GM18861 (cell line): ENCODE measurements at regions not wholly inside any gene's neighbourhood (a gene's known extent, or its start where the extent isn't known, plus 50 kb on each side); places are given as distances from the start of the nearest gene placed in this dataset.

Experiments used
- ATAC-seq: cut with Tn5 transposase; IDR thresholded peaks from one replicate; pipeline ENCODE4 v1.9.1; 2021; ENCODE audit not compliant: unreplicated experiment

DNA sequence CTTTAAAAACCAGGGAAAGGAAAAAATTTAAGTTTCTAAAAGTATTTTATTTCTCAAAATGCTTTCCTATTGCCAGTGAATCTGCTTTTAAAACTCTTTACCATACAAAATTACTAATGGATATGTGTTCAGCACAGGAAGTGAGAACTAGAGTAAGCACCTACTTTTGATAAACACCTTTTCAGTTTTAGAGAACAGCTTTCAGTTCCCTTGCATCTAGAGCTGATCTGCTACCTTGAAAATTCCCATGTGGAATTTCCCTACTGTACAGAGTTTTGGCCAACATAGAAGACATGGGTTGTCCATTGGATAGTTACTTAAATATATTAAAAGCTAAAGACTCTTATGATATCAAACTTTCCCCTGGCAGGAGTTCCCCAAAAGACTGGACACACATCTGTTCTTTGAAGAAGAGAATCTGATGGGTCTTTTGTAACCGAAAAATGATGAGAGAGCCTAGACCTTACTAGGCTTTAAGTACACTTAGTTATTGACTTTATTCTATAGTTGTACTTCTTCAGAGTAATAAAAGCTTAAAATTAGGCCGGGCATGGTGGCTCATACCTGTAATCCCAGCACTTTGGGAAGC, 112.1 kb upstream of the CNTNAP4 start:
- peak; percentile 60 for ATAC-seq

DNA sequence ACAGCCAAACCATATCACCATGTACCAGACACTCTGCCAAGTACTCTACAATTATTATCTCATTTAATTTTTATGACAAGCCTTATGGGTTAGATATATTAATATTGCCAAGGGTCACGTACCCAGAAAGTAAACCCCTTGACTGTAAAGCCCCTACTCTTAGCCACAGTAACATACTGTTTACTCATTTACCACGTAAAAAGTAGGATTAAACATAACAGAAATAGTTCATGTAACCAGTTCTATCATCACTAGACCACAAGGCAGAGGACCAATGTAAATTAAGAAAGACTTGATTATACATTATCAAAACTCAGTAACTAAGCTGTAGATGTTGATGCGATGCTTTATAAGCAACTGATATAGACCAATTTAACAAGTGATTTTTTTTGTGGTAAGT, 101.5 kb upstream of the CNTNAP4 start:
- peak; percentile 20 for ATAC-seq

DNA sequence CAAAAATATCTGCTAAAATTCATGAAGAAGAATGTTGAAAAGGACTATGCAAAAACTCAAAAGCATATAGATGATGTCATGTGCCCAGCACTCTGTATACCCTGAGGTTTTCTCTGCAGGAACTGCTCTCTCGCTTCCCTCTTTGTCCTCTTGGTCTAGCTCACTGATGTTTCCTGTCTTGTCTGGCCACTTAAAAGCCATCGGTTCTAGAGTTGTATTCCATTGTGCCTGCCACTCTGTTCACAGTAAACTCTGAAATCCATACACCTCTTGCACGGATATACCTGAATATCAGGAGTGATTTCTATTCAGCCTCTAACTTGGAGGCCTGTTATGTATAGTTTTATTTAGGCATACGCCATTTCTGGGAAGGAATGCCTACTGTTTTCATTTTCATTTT, 101.0 kb upstream of the CNTNAP4 start:
- peak; percentile 92 for ATAC-seq

DNA sequence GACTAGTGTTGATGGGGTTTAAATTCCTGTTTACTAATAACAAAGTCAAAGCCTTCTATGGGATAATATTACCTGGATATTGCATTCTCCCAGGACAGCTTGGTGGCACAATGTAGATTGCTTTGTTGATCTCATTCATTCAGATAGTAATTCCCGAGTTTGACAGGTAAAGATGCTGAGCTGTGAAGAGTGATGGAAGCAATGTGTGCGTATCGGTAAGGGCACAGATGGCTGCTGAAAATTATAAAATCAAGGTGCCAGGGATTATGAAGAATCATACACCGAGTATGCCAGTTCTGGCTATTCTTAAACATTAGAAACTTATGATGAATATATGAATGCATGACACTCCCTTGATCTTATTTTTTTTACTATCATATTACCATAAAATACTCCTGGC, 100.6 kb upstream of the CNTNAP4 start:
- no peak for ATAC-seq

DNA sequence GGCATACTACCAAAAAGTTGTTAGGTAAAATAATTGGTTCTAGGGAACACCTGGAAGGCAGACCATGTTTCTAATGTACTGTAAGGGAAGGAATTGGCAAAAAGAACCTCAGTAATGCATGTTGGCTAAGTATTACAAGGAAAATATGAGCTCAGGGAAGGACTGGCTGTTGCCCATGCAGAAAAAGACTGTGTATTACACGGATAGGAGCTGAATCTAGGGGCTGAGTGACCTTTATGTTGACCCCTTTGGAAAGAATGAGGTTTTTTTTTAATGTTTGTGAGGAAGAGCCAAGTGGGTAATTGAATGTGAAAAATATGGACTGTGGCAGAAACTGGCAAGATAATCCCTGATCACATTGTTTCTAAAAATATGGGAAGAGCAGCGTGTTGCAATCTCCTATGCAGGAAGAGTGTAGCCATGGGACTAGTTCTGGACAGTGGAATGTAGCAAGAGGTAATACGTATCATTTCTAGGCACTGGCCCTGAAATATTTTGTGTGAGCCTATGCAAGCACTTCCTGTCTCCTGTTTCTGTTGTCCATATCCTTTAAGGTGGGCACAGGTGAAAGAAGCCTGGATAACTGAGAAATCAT, 95.1 kb upstream of the CNTNAP4 start:
- ATAC-seq, result no peak

DNA sequence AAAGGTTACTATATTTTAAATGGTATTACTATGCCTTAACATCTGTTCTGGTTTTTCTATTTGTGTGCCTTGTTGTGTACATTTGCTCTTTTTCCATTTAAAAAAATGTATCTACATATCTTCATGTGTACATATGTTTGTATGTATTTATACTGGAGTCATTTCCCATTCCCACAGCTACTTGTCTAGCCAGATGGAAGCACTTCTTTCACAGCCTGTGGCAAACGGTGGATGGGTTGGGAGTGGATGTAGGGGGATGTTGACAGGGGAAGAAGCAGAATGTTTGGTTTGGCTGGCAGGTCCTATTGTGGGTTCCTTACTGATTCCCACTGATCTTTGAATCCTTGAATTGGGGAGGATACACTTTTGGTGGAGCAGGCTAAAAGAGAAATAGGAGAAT, 93.6 kb upstream of the CNTNAP4 start:
- no peak for ATAC-seq

DNA sequence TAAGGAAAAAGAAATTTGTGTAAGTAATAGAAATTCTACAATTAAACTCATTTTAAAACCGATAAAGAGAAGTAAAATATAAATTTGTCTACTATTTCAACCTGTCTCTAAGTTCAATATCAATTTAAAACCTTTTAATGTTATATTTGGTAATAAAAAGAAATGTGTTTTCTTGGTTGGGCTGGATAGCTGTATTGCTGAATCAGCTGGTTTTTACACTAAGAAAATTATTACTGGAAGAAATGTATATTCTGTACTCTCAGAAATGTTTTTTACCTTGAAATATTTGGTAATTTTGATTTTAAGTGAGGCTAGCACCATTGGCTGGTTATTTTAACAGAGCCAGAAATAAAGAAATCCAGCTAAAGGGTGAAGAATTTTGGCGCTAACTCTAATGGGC, 87.1 kb upstream of the CNTNAP4 start:
- no peak for ATAC-seq

DNA sequence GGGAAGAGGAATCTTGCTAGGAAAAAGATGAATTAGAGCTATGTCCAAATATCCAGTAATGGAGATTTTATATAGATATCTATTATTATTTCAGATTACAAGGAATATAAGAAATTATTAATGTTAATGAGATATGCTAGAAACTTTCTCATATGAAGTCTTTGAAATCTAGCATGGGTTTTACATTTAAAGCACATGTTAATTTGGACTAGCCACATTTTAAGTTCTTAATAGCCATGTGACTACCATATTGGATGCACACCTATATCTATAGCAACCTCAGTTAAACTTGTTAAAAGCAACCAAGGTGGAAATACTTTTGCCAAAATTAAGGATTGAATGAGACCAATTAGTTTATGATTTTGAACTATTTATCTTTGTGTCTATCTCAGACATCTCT, 86.7 kb upstream of the CNTNAP4 start:
- ATAC-seq, result no peak

DNA sequence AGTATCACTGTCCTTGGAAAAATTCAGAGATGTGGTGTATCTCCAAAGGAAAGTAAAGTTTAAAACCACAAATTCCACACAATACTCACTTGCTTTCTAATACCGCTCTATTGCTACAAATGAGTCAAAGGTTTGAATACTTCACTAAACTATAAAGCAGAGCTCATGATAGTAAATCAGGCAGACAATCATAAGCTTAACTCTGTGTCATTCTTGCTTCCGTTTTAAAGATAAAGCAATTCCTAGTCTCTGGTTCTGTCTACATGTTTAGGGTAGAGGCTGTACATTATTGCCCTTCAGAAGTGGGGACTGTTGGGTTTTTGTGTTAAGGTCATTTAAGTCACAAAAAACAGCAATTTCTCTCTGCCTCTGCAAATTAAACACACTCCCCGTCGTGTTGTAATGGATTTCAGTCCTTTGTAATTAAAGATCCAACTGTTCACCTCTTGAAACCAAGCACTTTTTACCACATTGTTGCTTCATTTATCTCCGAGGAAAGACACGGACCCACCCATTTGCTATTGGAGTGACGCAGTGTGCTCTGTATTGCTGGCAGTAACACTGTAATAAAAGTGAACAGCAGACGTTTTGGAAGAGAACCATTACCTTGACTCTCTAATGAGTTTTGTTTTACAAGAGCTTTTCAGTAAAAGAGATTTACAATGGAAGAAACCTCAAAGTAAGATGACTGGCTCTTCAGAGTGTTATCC, 83.1 kb upstream of the CNTNAP4 start:
- ATAC-seq, result no peak

DNA sequence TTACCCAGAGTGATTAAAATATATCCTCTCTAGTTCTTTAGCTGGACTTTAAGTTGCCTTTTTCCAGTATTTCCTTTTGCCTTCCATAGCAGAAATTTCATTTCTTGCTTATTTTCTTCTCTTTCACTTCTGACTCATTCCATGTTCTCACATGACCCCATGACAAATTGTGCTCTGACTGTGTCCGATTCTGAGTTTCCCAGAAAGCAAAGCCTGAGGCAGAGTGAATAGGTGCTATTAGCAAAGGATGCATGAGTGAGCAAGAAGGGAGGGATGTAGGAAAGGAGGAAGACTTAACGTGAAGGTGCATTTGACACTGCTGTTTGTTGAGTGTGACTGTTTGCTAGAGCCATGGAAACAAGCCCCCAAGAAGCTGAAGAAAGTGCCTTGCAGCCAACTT, 82.6 kb upstream of the CNTNAP4 start:
- ATAC-seq, result no peak

DNA sequence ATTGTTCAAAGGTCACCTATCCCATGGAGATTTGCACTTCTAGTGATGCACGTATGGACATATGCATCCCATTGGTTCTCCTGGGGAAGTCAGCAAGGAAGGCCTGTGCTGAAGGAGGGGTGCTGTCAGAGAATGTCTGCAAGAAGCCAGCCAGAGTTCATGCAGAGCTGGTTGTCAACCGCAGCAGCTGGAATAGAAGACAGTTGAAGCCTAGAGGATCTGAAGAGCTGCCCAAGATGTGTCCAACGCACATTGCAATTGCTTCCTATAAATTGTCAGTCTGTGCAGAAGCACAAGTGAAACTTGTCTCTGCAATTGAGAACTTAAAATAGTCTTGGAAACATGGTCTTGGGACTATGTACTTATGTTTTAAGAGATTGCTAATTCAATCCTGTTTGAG, 82.1 kb upstream of the CNTNAP4 start:
- no peak for ATAC-seq

DNA sequence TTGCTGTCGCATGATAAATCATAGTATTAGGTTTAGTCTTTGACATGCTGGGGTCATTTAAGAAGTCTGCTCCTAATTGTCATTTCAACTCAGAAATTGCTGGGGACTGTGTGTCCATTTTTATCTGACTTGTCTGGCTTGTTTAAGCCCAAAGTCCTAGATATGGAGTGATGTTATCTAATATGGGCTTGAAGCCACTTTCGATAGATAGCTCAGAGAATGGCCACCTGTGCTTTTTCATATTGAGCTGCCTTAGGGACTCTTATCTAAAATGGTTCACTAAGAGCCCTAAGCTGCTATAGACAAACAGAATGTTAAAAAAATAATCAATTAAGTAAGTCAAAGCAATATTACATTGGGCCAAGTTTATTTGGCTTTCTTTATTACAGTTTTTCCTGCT, 81.6 kb upstream of the CNTNAP4 start:
- ATAC-seq, result no peak

DNA sequence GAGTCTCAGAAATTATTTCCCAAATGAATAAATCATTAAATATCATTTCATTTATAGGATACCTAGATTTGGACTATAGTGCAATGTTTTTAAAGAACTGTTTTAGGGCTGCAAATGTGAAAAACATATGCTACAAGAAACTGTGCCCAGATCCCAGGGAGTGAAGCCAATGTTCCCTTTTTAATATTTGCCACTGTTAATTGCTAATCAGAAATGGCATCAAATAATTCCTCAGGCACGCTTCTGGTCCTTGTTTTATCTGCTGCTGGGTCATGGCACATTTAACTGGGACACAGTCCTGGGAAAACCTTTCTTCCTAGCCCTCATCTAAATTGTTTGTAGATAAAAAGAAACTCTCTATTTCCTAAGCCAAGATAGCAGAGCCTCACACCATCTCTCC, 79.3 kb upstream of the CNTNAP4 start:
- no peak for ATAC-seq

DNA sequence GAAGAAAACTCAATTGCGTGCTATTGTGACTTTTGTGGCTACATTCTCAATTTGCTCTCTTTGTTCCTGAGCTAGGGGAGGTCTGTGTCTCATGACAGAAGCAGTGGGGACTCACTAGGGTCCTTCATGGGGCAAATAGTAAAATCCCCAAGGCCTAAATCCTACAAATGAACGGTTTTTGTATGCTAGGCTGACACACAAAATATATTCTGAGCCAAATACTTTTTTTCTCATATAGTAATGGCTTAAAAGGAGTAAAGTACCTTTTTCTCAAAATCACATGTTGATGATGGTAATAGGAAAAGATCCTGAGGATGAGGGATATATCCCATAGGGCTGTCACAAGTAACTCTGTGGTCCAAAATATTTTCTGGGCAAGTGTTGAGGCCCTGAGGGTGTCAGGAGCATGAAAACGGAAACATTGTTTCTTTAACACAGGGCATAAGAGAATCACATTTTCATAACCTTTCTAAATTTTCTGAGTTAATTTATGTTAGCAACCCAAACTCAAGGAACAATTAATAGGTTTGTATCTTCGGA, 77.5 kb upstream of the CNTNAP4 start:
- ATAC-seq, result no peak

DNA sequence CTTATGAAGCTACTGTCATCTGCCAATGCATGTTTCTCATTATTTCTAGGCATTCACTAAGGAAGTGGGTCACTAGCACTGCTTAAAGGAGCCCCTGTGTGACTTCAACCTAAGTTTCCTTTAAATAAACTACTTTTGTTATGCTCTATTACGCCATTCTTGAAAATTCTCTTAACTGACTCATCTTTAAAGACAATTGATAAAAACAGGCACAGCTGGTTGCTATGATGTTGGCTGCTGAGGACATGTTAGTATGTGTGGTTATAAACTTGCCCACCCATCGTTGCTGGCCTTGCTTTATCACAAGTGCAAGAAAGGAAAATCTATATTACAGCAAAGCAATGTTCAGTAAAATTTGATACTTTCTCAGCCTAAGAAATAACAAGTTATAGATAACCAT, 75.8 kb upstream of the CNTNAP4 start:
- no peak for ATAC-seq

DNA sequence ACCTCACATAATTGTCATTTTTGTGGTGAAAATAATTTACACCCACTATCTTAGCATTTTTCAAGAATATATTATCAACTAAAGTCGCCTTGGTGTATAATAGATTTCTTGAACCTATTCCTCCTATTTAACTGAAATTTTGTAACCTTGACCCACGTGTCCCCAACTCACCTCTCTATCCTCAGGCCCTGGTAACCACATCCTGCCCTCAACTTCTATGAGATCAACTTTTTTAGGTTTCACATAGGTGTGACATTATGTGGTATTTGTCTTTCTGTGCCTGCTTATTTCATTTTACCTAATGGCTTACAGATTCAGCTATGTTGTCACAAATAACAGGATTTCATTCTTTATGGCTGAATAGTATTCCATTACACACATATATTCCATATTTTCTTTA, 73.0 kb upstream of the CNTNAP4 start:
- ATAC-seq, result no peak

DNA sequence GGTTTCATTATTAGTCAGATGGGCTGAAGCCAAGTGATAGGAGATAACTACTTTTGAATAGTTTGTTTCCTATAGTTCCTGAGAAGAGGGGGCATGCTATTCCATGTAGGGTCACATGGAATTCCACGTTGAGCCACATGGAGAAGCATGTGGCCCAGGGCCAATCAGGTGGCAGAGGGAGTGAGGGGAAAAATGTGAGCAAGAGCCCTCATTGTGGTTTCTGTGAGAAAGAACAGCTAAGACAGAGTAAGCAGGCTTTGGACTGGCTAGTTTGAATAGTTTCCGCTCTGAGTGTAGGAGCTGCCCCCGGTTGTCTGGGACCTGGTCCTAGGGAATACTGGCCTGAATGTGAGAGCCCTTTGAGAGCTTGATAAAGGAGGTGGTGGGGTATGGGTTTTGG, 69.9 kb upstream of the CNTNAP4 start:
- peak; percentile 36 for ATAC-seq

DNA sequence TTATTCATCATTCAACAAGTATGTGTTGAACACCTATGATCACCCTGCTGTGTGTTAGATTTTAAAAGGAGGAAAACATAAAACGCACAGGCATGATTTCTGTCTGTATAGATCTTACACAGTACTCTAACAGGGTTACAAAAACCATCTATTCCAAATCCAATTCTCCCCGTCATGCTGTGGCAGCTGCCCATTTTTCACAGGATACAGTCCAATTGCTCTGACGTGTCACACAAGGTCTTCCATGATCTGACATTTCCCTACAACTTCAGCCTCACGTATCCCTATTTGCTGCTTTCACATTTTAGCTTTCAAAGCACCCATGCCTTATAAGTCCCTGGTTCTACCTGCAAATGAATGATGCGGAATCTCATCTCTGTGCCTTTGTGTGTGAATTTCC, 67.0 kb upstream of the CNTNAP4 start:
- no peak for ATAC-seq

DNA sequence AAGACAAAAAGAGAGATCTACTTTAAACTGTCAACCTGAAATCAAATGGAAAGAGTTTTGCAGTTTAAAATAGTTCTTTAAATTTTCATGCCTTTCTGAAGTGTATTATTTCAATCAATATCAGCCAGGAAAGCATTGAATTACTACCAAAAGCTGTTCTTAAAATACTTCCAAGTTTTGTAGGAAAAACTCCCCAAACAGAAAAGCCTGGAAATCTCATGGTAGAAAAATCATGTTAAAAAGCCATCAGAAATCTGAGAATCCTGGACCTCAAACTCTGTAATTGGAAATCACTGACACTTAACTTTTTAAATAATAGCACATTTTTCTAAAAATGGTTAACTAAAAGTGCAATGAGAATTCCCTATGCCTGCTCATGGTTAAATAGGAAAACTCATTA, 63.3 kb upstream of the CNTNAP4 start:
- no peak for ATAC-seq

DNA sequence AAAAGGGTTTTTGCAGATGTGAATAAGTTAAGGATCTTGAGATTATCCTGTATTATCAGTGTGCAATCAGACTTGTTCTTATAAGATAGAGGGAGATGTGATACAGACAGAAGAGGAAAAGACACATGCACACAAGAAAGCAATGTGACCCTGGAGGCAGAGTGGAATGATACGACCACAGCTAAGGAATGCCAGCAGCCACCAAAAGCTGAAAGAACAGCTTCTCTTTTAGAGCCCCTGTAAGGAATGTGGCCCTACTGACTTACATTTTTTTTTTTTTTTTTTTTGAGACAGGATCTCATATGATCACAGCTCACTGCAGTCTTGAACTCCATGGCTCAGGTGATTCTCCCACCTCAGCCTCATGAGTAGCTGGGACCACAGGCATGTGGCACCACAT, 62.3 kb upstream of the CNTNAP4 start:
- ATAC-seq, result no peak

DNA sequence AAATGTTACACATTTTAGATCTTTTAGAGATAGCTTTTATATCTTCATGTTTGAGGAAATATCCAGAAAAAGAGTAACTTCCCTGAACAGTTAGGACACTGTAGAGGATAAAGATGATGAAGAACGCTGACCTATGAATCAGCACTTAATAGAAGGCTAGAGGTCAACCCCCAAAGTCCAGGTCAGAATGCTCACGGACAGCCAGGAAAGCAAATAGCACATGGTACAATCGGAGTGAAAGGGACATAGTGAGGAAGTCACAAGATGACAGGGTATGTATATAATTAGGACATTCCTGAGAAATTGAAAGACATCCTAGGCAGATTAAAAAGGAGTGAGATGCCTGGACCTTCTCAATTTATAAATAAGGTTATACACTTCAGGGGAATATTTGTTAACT, 55.1 kb upstream of the CNTNAP4 start:
- ATAC-seq, result no peak

DNA sequence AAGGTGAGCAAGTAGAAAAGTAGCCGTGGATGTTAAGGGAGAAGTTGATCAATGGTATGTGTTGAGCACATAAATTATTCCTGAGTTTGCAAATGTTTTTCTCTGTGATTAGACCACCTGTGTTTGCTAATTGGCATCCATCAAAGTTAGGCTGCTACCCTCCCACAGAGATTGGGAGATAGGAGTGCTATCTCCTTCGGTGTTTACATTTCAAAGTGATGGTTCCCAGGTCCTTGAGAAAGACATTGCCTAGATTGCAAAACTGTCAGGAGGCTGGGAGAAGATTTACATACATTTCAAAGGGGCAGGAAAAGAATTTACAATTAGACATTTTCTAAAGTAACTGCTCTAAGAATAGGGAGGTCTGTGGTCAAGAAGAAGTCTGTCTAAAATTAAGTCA, 54.3 kb upstream of the CNTNAP4 start:
- no peak for ATAC-seq

DNA sequence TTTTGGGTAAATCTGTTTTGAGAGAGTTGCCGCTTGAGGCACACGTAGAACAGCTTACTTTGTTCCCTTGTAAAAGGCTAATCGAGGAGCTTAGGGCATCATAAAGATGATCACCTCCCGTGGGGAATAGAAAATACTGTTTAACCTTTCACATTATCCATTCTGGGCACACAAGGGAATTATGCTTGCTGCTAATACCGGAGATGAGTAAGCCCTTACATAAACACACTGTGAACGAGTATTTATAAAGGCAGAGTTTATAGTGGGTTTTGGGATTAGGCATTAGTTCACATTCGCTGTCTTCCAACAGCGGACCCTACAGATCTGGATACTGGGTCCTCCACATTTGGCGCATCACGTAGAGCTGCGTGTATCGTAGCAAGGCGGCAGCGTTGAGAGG, 51.2 kb upstream of the CNTNAP4 start:
- no peak for ATAC-seq
